HG03064 (cell line): ENCODE measurements at regions not wholly inside any gene's neighbourhood (a gene's known extent, or its start where the extent isn't known, plus 50 kb on each side); places are given as distances from the start of the nearest gene placed in this dataset.
"Not testable (repeated sequence)": the region's sequence is repeated elsewhere in the genome, so short reads cannot be mapped to it uniquely, and the experiment has no call there.

ENCODE experiments used
- ATAC-seq: cut with Tn5 transposase; IDR thresholded peaks from one replicate; pipeline ENCODE4 v1.9.1; 2021; ENCODE audit warnings: low read depth; ENCODE audit not compliant: unreplicated experiment

GRCh38 chr6:1162367-1163275, 149.3 kb upstream of the FOXQ1 start:
- no peak for ATAC-seq

GRCh38 chr6:1156411-1156810, 155.5 kb upstream of the FOXQ1 start:
- not testable (repeated sequence) for ATAC-seq

GRCh38 chr6:1153696-1154245, 158.1 kb upstream of the FOXQ1 start:
- no peak for ATAC-seq

GRCh38 chr6:1146500-1146899, 165.4 kb upstream of the FOXQ1 start:
- ATAC-seq = no peak

- ATAC-seq = no peak
Observed at GRCh38 chr6:1145768-1146218, 166.1 kb upstream of the FOXQ1 start.

GRCh38 chr6:1144842-1145767, 166.8 kb upstream of the FOXQ1 start:
- no peak for ATAC-seq

GRCh38 chr6:1143655-1144054, 168.2 kb upstream of the FOXQ1 start:
- ATAC-seq = no peak

GRCh38 chr6:1139155-1139890, 172.6 kb upstream of the FOXQ1 start:
- ATAC-seq = no peak

- ATAC-seq = no peak
Observed at GRCh38 chr6:1137849-1138248, 174.0 kb upstream of the FOXQ1 start.

- no peak for ATAC-seq
Observed at GRCh38 chr6:1136827-1137226, 175.1 kb upstream of the FOXQ1 start.

GRCh38 chr6:1136415-1136774, 175.5 kb upstream of the FOXQ1 start:
- no peak for ATAC-seq

GRCh38 chr6:1135726-1136414, 176.0 kb upstream of the FOXQ1 start:
- no peak for ATAC-seq

- no peak for ATAC-seq
Observed at GRCh38 chr6:1131285-1132079, 180.4 kb upstream of the FOXQ1 start.

- no peak for ATAC-seq
Observed at GRCh38 chr6:1130709-1131108, 181.2 kb upstream of the FOXQ1 start.

GRCh38 chr6:1129131-1129530, 182.8 kb upstream of the FOXQ1 start:
- no peak for ATAC-seq

- ATAC-seq = no peak
Observed at GRCh38 chr6:1127597-1128288, 184.2 kb upstream of the FOXQ1 start.

GRCh38 chr6:1127129-1127528, 184.8 kb upstream of the FOXQ1 start:
- no peak for ATAC-seq

- no peak for ATAC-seq
Observed at GRCh38 chr6:1126036-1126435, 185.9 kb upstream of the FOXQ1 start.
